Liver (tissue), 3 donors: ENCODE measurements at regions not wholly inside any gene's neighbourhood (a gene's known extent, or its start where the extent isn't known, plus 50 kb on each side); places are given as distances from the start of the nearest gene placed in this dataset.

Experiments used
- EGR1 ChIP-seq, 2 donors: IDR thresholded peaks; 2 replicates each; pipeline ENCODE4 v1.6.1; 2016 to 2018; ENCODE audit warnings: antibody characterized with exemption in 2 of 2, low read depth in 2 of 2
- FOXA1 ChIP-seq: IDR thresholded peaks from 2 replicates; pipeline ENCODE4 v1.6.1; 2016; ENCODE audit warnings: antibody characterized with exemption
- GABPA ChIP-seq, 2 donors: IDR thresholded peaks in 1 of 2; conservative IDR thresholded peaks in 1 of 2; 2 replicates each; pipeline ENCODE4 v1.6.1; 2016; ENCODE audit warnings: antibody characterized with exemption in 2 of 2, mild to moderate bottlenecking in 1 of 2, moderate library complexity in 1 of 2
- JUND ChIP-seq, 2 donors: IDR thresholded peaks; 2 replicates each; pipeline ENCODE4 v1.6.1; 2016; ENCODE audit warnings: antibody characterized with exemption in 2 of 2
- RAD21 ChIP-seq, 2 donors: IDR thresholded peaks; 2 replicates each; pipeline ENCODE4 v1.6.1; 2016; ENCODE audit warnings: antibody characterized with exemption in 2 of 2, mild to moderate bottlenecking in 2 of 2
- RXRA ChIP-seq, 2 donors: IDR thresholded peaks; 2 replicates each; pipeline ENCODE4 v1.6.1; 2017 to 2018; ENCODE audit warnings: antibody characterized with exemption in 2 of 2, mild to moderate bottlenecking in 1 of 2
- SP1 ChIP-seq: IDR thresholded peaks from 2 replicates; pipeline ENCODE4 v1.6.1; 2018; ENCODE audit warnings: antibody characterized with exemption, mild to moderate bottlenecking
- TAF1 ChIP-seq: conservative IDR thresholded peaks from 2 replicates; pipeline ENCODE4 v1.6.1; 2016; ENCODE audit warnings: antibody characterized with exemption, mild to moderate bottlenecking
- YY1 ChIP-seq: IDR thresholded peaks from 2 replicates; pipeline ENCODE4 v1.6.1; 2016; ENCODE audit warnings: antibody characterized with exemption, mild to moderate bottlenecking
- TF ChIP-seq, protein P1 (sequence below): fragments of 150-350 bp; IDR thresholded peaks from 2 replicates; pipeline ENCODE4 v1.5.1; 2017; ENCODE audit warnings: improper control_type of control experiment, low read depth, low read length; ENCODE audit not compliant: missing input control
- TF ChIP-seq, protein P2 (sequence below): IDR thresholded peaks from 2 replicates; pipeline ENCODE4 v1.6.1; 2016; ENCODE audit warnings: antibody characterized with exemption
- TF ChIP-seq, protein P3 (sequence below): IDR thresholded peaks from 2 replicates; pipeline ENCODE4 v1.6.1; 2016; ENCODE audit warnings: antibody characterized with exemption, mild to moderate bottlenecking
- TF ChIP-seq, protein P4 (sequence below): IDR thresholded peaks from 2 replicates; pipeline ENCODE4 v1.6.1; 2016; ENCODE audit warnings: antibody characterized with exemption
- TF ChIP-seq, protein P5 (sequence below): IDR thresholded peaks from 2 replicates; pipeline ENCODE4 v1.6.1; 2016; ENCODE audit warnings: antibody characterized with exemption
- donor health status: healthy.
- donor health status: healthy.

DNA sequence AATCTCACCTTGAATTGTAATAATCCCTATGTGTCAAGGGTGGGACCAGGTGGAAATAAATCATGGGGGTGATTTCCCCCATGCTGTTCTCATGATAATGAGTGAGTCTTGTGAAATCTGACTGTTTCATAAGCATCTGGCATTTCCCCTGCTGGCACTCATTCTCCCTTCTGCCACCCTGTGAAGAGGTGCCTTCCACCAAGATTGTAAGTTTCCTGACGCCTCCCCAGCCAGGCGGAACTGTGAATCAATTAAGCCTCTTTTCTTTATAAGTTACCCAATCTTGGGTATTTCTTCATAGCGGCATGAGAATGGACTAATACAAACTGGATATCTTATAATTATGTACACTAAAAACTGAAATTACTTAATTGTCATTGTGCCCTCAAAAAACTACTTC, 189.2 kb upstream of the API5 start:
- TF ChIP-seq, protein P1, sequence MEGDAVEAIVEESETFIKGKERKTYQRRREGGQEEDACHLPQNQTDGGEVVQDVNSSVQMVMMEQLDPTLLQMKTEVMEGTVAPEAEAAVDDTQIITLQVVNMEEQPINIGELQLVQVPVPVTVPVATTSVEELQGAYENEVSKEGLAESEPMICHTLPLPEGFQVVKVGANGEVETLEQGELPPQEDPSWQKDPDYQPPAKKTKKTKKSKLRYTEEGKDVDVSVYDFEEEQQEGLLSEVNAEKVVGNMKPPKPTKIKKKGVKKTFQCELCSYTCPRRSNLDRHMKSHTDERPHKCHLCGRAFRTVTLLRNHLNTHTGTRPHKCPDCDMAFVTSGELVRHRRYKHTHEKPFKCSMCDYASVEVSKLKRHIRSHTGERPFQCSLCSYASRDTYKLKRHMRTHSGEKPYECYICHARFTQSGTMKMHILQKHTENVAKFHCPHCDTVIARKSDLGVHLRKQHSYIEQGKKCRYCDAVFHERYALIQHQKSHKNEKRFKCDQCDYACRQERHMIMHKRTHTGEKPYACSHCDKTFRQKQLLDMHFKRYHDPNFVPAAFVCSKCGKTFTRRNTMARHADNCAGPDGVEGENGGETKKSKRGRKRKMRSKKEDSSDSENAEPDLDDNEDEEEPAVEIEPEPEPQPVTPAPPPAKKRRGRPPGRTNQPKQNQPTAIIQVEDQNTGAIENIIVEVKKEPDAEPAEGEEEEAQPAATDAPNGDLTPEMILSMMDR = no peak
- TF ChIP-seq RAD21 (IDR thresholded peaks at IDR 0.05) (no peak), TAF1 (no peak), EGR1 (IDR thresholded peaks at IDR 0.05; ENCODE audit: low read depth in 2 of 2) (no peak), RXRA (IDR thresholded peaks at IDR 0.05) (no peak), SP1 (no peak), YY1 (no peak), FOXA1 (no peak), JUND (IDR thresholded peaks at IDR 0.05) (no peak), GABPA (IDR thresholded peaks at IDR 0.05 in 1 of 2, conservative IDR thresholded peaks at IDR 0.05 in 1 of 2) (no peak)
- TF ChIP-seq, protein P2, sequence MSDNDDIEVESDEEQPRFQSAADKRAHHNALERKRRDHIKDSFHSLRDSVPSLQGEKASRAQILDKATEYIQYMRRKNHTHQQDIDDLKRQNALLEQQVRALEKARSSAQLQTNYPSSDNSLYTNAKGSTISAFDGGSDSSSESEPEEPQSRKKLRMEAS = no peak
- TF ChIP-seq, protein P3, sequence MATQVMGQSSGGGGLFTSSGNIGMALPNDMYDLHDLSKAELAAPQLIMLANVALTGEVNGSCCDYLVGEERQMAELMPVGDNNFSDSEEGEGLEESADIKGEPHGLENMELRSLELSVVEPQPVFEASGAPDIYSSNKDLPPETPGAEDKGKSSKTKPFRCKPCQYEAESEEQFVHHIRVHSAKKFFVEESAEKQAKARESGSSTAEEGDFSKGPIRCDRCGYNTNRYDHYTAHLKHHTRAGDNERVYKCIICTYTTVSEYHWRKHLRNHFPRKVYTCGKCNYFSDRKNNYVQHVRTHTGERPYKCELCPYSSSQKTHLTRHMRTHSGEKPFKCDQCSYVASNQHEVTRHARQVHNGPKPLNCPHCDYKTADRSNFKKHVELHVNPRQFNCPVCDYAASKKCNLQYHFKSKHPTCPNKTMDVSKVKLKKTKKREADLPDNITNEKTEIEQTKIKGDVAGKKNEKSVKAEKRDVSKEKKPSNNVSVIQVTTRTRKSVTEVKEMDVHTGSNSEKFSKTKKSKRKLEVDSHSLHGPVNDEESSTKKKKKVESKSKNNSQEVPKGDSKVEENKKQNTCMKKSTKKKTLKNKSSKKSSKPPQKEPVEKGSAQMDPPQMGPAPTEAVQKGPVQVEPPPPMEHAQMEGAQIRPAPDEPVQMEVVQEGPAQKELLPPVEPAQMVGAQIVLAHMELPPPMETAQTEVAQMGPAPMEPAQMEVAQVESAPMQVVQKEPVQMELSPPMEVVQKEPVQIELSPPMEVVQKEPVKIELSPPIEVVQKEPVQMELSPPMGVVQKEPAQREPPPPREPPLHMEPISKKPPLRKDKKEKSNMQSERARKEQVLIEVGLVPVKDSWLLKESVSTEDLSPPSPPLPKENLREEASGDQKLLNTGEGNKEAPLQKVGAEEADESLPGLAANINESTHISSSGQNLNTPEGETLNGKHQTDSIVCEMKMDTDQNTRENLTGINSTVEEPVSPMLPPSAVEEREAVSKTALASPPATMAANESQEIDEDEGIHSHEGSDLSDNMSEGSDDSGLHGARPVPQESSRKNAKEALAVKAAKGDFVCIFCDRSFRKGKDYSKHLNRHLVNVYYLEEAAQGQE = no peak
- TF ChIP-seq, protein P4, sequence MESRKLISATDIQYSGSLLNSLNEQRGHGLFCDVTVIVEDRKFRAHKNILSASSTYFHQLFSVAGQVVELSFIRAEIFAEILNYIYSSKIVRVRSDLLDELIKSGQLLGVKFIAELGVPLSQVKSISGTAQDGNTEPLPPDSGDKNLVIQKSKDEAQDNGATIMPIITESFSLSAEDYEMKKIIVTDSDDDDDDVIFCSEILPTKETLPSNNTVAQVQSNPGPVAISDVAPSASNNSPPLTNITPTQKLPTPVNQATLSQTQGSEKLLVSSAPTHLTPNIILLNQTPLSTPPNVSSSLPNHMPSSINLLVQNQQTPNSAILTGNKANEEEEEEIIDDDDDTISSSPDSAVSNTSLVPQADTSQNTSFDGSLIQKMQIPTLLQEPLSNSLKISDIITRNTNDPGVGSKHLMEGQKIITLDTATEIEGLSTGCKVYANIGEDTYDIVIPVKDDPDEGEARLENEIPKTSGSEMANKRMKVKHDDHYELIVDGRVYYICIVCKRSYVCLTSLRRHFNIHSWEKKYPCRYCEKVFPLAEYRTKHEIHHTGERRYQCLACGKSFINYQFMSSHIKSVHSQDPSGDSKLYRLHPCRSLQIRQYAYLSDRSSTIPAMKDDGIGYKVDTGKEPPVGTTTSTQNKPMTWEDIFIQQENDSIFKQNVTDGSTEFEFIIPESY = no peak
- TF ChIP-seq, protein P5, sequence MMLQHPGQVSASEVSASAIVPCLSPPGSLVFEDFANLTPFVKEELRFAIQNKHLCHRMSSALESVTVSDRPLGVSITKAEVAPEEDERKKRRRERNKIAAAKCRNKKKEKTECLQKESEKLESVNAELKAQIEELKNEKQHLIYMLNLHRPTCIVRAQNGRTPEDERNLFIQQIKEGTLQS = no peak
